Activated T-helper 1 cell treated with anti-CD3 and anti-CD28 coated beads, Interleukin-12 subunit alpha, Interleukin-12 subunit beta, Interleukin-2, Interleukin-4 antibody, amounts not matched to agents 30 ng/mL and 10 ng/mL and 1 ng/mL, durations not matched to agents 14 hours and 24 hours and 36 hours (primary cell): ENCODE measurements at regions not wholly inside any gene's neighbourhood (a gene's known extent, or its start where the extent isn't known, plus 50 kb on each side); places are given as distances from the start of the nearest gene placed in this dataset.
"Not testable (repeated sequence)": the region's sequence is repeated elsewhere in the genome, so short reads cannot be mapped to it uniquely, and the experiment has no call there.

ENCODE experiments used
- DNase-seq: peaks from one replicate; pipeline ENCODE4 v3.0.0; 2021; ENCODE audit warnings: low spot score
- H3K27ac Mint-ChIP-seq: one replicate; pipeline ENCODE4 v1.8.0; 2021; ENCODE audit warnings: mild to moderate bottlenecking, mixed read lengths
- H3K27me3 Mint-ChIP-seq: one replicate; pipeline ENCODE4 v1.8.0; 2022; ENCODE audit warnings: mild to moderate bottlenecking, moderate library complexity, mixed read lengths; ENCODE audit not compliant: insufficient read depth
- H3K36me3 Mint-ChIP-seq: one replicate; pipeline ENCODE4 v1.8.0; 2021; ENCODE audit warnings: low read depth, mixed read lengths
- H3K4me1 Mint-ChIP-seq: one replicate; pipeline ENCODE4 v1.8.0; 2021; ENCODE audit warnings: low read depth, mixed read lengths
- H3K4me3 Mint-ChIP-seq: one replicate; pipeline ENCODE4 v1.8.0; 2021; ENCODE audit warnings: mild to moderate bottlenecking, moderate library complexity, mixed read lengths
- H3K9me3 Mint-ChIP-seq: one replicate; pipeline ENCODE4 v1.8.0; 2021; ENCODE audit warnings: mixed read lengths
- intact Hi-C: fragments of 100-400 bp; cut with micrococcal nuclease; formaldehyde crosslinking; loops from one replicate; pipeline ENCODE4 v1.15.1; 2024

DNA sequence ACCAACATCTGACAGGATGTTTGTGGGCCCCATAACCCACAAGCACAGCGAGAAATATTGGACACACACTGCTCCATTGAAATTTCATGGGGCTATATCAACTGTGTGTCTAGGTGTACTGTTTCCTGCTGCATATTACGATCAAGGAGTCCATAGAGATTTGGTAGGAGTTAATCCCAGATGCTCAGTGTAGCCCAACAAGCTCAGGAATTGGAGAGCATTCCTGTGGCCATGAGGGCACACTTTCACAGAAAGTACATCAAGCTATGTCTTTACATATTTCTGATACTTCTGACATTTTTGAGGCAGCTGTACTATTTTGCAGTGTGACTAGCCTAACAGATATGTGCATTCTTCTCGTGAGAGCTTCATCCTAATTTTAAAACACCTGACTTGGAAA, 473.1 kb downstream of the PTH2R start:
- Mint-ChIP-seq H3K9me3 (no peaks in the 10 kb centered on the region), H3K36me3 (no peaks in the 10 kb centered on the region), H3K27ac (no peak overlapping the region), H3K4me3 (no peak overlapping the region), H3K4me1 (no peaks in the 10 kb centered on the region), H3K27me3 (no peaks in the 10 kb centered on the region)
- DNase-seq: no peak
- intact Hi-C loops: no loop called here

DNA sequence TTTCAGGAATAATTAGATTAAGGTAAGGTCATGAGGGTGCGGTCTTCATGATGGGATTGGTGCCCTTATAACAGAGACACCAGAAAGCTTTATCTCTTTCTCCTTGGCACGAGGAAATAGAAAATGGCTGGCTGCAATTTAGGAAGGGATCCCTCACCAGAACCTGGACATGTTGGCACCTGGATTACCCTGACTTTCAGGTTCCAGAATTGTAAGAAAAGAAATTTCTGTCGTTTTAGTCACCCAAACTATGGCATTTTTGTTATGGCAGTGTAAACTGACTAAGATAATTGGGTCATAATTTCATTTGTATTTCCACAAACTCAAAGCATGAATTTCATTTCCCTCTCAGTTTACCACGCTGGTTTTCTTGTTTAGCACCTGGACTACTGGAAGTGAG, 473.6 kb downstream of the PTH2R start:
- Mint-ChIP-seq H3K9me3 (no peaks in the 10 kb centered on the region), H3K4me3 (no peak overlapping the region), H3K27ac (no peak overlapping the region), H3K36me3 (no peaks in the 10 kb centered on the region), H3K27me3 (no peaks in the 10 kb centered on the region), H3K4me1 (no peaks in the 10 kb centered on the region)
- no peak for DNase-seq
- intact Hi-C loops: no loop called here

DNA sequence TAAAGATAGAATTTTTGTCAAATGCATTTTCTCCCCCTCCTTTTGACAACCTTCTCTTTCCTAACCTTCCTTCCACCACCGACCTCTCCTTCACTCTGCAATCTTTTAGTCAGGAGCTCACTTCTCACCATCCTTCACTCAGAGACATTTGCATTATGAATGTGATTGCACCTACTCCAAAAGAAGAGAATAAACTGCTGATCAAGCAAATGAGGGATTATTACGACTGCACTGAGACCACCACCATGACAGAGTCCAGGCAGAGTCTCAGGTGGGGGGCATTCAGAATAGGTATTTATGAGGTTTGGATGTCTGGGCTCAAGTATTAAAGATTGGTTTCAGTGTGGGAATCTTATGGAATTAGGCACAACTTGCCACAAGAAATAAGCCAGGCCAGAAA, 483.9 kb downstream of the PTH2R start:
- Mint-ChIP-seq H3K36me3 (no peaks in the 10 kb centered on the region), H3K27ac (no peak overlapping the region), H3K9me3 (no peaks in the 10 kb centered on the region), H3K4me3 (no peak overlapping the region), H3K27me3 (no peaks in the 10 kb centered on the region), H3K4me1 (no peaks in the 10 kb centered on the region)
- intact Hi-C loops: no loop called here
- DNase-seq: no peak

DNA sequence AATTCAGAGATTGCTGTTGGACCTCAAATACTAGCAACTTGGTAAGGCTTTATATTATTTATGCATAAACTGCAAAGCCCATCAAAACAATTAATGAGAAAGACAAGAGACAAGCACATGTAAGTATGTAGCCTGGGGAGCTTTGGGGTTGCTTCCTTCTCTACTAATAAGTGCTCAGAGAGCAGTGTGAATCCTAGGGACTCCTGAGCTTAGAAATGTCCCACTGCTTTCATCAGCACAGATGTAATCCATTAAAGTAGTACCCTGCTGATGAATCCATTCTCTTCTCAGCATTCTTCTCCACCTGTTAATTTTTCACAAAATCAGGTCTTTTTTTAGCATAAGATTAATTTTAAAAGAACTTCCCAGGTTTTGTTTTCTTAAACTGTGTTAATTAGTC, 485.6 kb downstream of the PTH2R start:
- no peaks in the 10 kb centered on the region for H3K4me1 Mint-ChIP-seq
- no peak for DNase-seq
- intact Hi-C loops: no loop called here
- no peak overlapping the region for H3K4me3 Mint-ChIP-seq
- no peaks in the 10 kb centered on the region for H3K27me3 Mint-ChIP-seq
- no peaks in the 10 kb centered on the region for H3K36me3 Mint-ChIP-seq
- no peaks in the 10 kb centered on the region for H3K9me3 Mint-ChIP-seq
- H3K27ac Mint-ChIP-seq: no peak overlapping the region

DNA sequence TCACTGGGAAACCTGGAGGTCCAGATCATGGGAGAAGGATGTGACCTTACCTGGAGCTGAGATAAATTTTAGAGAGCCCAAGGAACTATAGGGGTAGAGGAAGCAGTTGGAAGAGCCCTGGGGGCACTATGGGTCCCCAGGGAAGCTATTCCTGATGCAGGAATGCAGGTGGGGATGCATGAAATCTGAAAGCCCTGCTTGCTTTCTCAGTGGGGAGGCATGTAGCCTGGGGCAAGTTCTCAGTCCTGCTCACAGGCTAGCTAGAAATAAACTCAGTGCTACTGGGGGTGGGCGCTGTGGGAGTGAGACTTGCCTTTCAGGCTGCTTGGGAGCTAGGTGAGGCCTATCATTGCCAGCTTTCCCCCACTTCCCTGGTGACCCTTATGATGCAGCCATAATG, 499.7 kb downstream of the PTH2R start:
- H3K4me1 Mint-ChIP-seq: no peaks in the 10 kb centered on the region
- H3K9me3 Mint-ChIP-seq: no peaks in the 10 kb centered on the region
- H3K27me3 Mint-ChIP-seq: no peaks in the 10 kb centered on the region
- intact Hi-C loops: no loop called here
- no peak for DNase-seq
- H3K27ac Mint-ChIP-seq: no peak overlapping the region
- H3K36me3 Mint-ChIP-seq: no peaks in the 10 kb centered on the region
- no peak overlapping the region for H3K4me3 Mint-ChIP-seq

DNA sequence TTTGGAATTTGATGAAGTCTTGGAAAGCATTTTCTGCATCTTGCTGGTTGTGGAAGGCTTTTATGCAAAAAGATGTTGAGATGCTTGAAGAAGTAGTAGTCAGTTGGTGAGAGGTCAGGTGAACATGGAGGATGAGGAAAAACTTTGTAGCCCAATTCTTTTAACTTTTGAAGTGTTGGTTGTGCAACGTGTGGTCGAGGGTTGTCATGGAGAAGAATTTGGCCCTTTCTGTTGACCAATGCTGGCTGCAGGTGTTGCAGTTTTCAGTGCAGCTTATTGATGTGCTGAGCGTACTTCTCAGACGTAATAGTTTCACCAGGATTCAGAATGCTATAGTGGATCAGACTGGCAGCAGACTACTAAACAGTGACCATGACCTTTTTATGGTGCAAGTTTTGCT, 508.4 kb upstream of the MAP2 start:
- Mint-ChIP-seq H3K4me3 (no peak overlapping the region), H3K4me1 (no peaks in the 10 kb centered on the region)
- DNase-seq: no peak

DNA sequence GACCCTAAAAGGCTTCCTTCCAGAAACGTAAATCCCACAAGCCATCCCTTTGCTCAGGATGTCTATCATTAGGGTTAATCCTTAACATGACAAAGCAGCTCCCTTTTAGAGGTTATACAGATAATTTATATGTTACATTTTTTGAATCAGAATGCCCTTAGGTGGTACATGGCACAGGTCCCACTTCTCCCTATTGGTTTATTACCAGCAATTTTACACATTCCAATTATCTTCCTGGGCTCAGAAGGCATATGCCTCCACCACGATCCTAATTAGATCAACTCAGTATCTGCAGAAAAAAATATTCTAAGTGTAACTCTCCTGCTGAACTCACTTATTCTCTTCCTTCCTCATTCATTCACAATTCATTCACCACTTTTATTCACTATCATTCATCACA, 507.0 kb upstream of the MAP2 start:
- H3K4me1 Mint-ChIP-seq: no peaks in the 10 kb centered on the region
- no peak overlapping the region for H3K27ac Mint-ChIP-seq
- peaks cover 11% of the 10 kb centered on the region for H3K9me3 Mint-ChIP-seq
- intact Hi-C loops: no loop called here
- H3K36me3 Mint-ChIP-seq: no peaks in the 10 kb centered on the region
- no peak for DNase-seq
- no peak overlapping the region for H3K4me3 Mint-ChIP-seq
- H3K27me3 Mint-ChIP-seq: no peaks in the 10 kb centered on the region

More for the DNA sequence above, 508.4 kb upstream of the MAP2 start:
- Mint-ChIP-seq H3K27me3 (no peaks in the 10 kb centered on the region), H3K27ac (no peak overlapping the region), H3K36me3 (no peaks in the 10 kb centered on the region), H3K9me3 (peaks cover under 1% of the 10 kb centered on the region)
- intact Hi-C loops: no loop called here

DNA sequence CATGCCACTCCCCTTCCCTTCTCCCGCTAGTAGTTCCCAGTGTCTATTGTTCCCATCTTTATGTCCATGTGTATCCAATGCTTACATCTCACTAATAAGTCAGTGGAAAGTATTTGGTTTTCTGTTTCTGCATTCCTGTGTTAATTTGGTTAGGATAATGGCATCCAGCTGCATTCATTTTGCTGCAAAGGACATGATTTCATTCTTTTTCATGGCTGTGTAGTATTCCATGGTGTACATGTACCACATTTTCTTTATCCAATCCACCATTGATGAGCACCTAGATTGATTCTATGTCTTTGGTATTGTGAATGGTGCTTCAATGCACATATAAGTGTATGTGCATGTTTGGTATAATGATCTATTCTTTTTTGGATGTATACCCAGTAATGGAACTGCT, 502.5 kb upstream of the MAP2 start:
- H3K9me3 Mint-ChIP-seq: peaks cover 19% of the 10 kb centered on the region
- H3K27ac Mint-ChIP-seq, H3K4me1 Mint-ChIP-seq, H3K36me3 Mint-ChIP-seq, DNase-seq, H3K27me3 Mint-ChIP-seq, intact Hi-C loops, H3K4me3 Mint-ChIP-seq: not testable (repeated sequence)

DNA sequence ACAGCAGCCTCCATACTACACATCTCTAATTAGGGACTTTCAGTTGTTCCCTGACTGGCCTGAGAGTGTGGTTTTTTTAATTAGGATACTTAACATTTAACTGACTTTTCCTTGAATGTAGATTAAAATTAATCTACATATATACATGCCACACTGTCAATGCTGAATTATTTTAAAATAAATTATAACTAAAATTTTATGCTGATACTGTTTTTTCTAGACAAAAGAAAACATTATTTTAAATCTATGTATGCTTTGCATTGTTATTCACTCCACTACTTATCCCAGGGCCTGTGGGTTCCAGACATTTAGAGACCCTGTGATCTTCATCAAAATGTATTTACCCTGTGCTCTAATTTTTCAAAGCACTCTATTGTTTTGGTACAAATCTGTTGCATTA, 496.0 kb upstream of the MAP2 start:
- no peak overlapping the region for H3K4me3 Mint-ChIP-seq
- H3K27me3 Mint-ChIP-seq: no peaks in the 10 kb centered on the region
- H3K4me1 Mint-ChIP-seq: no peaks in the 10 kb centered on the region
- intact Hi-C loops: no loop called here
- H3K36me3 Mint-ChIP-seq: no peaks in the 10 kb centered on the region
- H3K9me3 Mint-ChIP-seq: peaks cover 6% of the 10 kb centered on the region
- H3K27ac Mint-ChIP-seq: no peak overlapping the region
- no peak for DNase-seq

DNA sequence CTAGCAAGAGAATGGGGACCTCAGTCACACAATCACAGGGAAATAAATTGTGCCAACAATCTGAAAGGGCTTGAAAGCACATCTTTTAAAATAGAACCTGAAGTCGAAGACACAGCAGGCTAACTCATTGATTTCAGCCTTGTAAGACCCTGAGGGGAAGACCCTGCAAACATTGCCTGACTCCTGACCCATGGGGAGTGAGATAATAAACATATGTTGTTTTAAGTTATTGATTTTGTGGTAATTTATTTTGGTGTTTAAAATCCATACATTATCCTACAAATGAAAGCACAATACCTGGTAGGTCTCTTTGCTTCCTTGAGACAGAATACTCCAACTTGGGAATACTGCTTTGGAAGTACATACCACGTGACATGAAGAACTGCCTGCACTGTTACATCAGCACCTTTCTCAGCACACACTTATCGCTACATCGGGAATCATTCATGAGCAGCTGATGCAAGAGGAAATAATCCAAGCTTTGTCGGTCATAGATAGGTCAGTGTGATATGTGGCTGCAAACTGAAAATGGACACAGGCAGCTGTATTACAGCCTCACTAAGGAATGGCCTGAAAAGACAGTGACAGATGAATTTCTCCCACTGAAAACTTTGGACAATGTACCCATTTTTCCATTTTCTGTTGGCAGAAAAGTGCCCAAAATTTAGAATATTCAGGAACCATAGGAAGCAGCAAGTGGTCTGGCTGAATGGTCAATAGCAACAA, 494.5 kb upstream of the MAP2 start:
- H3K27me3 Mint-ChIP-seq: no peaks in the 10 kb centered on the region
- H3K9me3 Mint-ChIP-seq: peaks cover 6% of the 10 kb centered on the region
- no peak overlapping the region for H3K4me3 Mint-ChIP-seq
- H3K36me3 Mint-ChIP-seq: no peaks in the 10 kb centered on the region
- no peak overlapping the region for H3K27ac Mint-ChIP-seq
- H3K4me1 Mint-ChIP-seq: no peaks in the 10 kb centered on the region
- intact Hi-C loops: no loop called here
- DNase-seq: no peak

DNA sequence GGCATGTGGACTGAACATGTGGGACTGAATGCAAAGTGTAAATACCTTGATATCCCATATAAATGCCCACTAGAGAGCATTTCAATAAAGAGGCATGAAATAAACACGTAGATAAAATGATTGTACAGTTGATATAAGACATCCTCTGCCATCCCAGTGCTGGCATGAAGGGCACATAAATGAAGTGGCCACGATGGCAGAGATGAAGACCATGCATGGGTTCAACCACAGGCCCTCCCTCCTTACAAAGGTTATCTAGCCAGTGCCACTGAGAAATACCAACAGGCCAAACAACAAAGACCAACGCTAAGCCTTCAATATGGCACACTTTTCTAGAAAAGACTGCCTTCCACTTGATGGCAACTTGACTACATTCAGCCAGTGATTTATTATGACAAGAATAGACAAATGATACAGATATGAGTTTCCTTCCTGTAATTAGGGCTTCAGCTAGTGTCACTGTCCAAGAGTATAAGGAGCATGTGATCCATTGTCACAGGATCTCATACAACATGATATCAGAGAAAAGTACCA, 493.9 kb upstream of the MAP2 start:
- H3K27ac Mint-ChIP-seq: no peak overlapping the region
- no peak overlapping the region for H3K4me3 Mint-ChIP-seq
- H3K9me3 Mint-ChIP-seq: peaks cover 6% of the 10 kb centered on the region
- no peaks in the 10 kb centered on the region for H3K27me3 Mint-ChIP-seq
- H3K36me3 Mint-ChIP-seq: no peaks in the 10 kb centered on the region
- H3K4me1 Mint-ChIP-seq: no peaks in the 10 kb centered on the region
- intact Hi-C loops: no loop called here
- no peak for DNase-seq

DNA sequence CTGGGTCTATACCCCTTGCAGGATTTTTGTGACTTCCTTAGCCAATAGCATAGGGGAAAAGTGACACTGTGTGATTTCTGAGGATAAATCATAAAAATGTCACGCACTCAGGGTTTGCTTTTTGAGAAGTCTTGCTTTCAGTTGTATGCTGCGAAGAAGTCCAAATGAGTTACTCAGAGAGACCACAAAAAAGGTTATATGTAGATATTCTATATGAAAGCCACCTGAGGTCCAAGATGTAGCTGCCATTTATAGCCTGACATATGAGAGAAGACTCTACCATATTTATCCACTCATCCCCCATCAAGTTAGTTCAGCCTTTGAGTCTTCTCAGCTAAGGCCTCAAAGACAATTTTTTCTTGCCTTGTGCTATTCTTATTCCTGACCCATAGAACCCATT, 488.3 kb upstream of the MAP2 start:
- intact Hi-C loops: no loop called here
- Mint-ChIP-seq H3K36me3 (no peaks in the 10 kb centered on the region), H3K4me1 (no peaks in the 10 kb centered on the region), H3K27ac (no peak overlapping the region), H3K27me3 (no peaks in the 10 kb centered on the region), H3K9me3 (no peaks in the 10 kb centered on the region), H3K4me3 (no peak overlapping the region)
- no peak for DNase-seq

DNA sequence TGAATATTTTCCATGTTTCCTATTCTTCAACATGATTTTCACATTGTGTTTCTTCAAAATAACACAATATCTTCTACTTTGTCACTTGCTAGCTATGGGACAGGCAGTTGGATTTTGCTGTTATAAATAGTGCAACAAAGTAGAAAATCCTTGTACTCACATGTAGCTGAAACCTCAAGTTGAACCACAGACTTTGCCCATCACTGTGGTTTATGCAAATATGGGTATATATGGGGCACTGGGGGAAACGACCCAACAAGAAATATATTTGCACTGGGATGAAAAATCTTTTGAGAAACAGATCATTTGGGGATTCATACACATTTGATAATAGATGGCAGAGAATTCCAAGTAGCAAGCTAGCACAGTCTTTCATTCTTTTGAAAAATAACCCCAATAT, 486.3 kb upstream of the MAP2 start:
- H3K27me3 Mint-ChIP-seq: no peaks in the 10 kb centered on the region
- H3K4me3 Mint-ChIP-seq: no peak overlapping the region
- H3K9me3 Mint-ChIP-seq: no peaks in the 10 kb centered on the region
- H3K4me1 Mint-ChIP-seq: no peaks in the 10 kb centered on the region
- intact Hi-C loops: no loop called here
- no peaks in the 10 kb centered on the region for H3K36me3 Mint-ChIP-seq
- H3K27ac Mint-ChIP-seq: no peak overlapping the region
- DNase-seq: no peak

DNA sequence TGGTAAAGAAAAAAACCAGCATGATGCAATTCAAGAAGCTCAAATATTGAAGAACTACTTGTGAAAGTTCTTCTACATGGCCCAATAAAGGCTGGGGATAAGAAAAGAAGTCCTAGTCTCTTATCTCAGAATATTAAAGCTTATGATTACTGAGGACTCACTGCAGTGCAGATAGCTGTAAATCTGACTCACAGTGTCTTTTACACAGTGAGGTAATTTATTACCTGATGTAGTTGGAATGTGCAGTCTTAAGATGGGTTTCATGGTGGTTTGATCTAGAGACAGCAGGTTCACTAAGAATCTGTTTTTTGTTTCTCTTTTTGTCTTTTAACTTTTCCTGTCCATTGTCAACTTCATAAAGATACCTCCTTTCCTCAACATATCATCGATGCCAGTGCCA, 484.0 kb upstream of the MAP2 start:
- intact Hi-C loops: no loop called here

More for the DNA sequence above, 484.0 kb upstream of the MAP2 start:
- Mint-ChIP-seq H3K4me3 (no peak overlapping the region), H3K27me3 (no peaks in the 10 kb centered on the region), H3K36me3 (no peaks in the 10 kb centered on the region), H3K9me3 (no peaks in the 10 kb centered on the region), H3K4me1 (no peaks in the 10 kb centered on the region), H3K27ac (no peak overlapping the region)
- no peak for DNase-seq
